Karpas-422 (cell line): ENCODE measurements at regions not wholly inside any gene's neighbourhood (a gene's known extent, or its start where the extent isn't known, plus 50 kb on each side); places are given as distances from the start of the nearest gene placed in this dataset.

ENCODE experiments used
- DNase-seq: peaks from one replicate; pipeline ENCODE4 v3.0.0-alpha.2; 2015
- H2AFZ ChIP-seq: fragments of 200-600 bp; sonication (generic); 2 replicates; pipeline ENCODE4 v1.6.1; 2014; ENCODE audit warnings: antibody characterized with exemption, low read length, mixed read lengths
- H3K27ac ChIP-seq: fragments of 200-600 bp; sonication (generic); 2 replicates; pipeline ENCODE4 v1.5.1; 2014; ENCODE audit warnings: mild to moderate bottlenecking, low read length, moderate library complexity
- H3K27me3 ChIP-seq: fragments of 200-600 bp; sonication (generic); 2 replicates; pipeline ENCODE4 v1.6.1; 2014; ENCODE audit warnings: low read length, mixed read lengths
- H3K36me3 ChIP-seq: fragments of 200-600 bp; sonication (generic); 2 replicates; pipeline ENCODE4 v1.6.1; 2014; ENCODE audit warnings: low read length, mixed read lengths; ENCODE audit not compliant: insufficient read depth
- H3K4me1 ChIP-seq: fragments of 200-600 bp; sonication (generic); 2 replicates; pipeline ENCODE4 v1.6.1; 2014; ENCODE audit warnings: mild to moderate bottlenecking, low read length, mixed read lengths
- H3K4me2 ChIP-seq: fragments of 200-600 bp; sonication (generic); 2 replicates; pipeline ENCODE4 v1.6.1; 2014; ENCODE audit warnings: low read length, low read depth, mild to moderate bottlenecking; ENCODE audit not compliant: poor library complexity, severe bottlenecking
- H3K4me3 ChIP-seq: fragments of 200-600 bp; sonication (generic); 2 replicates; pipeline ENCODE4 v1.5.1; 2014; ENCODE audit warnings: mild to moderate bottlenecking, antibody characterized with exemption, low read length, mixed read lengths
- H3K79me2 ChIP-seq: fragments of 200-600 bp; sonication (generic); 2 replicates; pipeline ENCODE4 v1.6.1; 2014; ENCODE audit warnings: mild to moderate bottlenecking, low read length, mixed read lengths
- H3K9ac ChIP-seq: fragments of 200-600 bp; sonication (generic); 2 replicates; pipeline ENCODE4 v1.6.0; 2014; ENCODE audit warnings: low read length
- H3K9me2 ChIP-seq: fragments of 200-600 bp; sonication (generic), shearing (Covaris generic); replicated peaks from 2 replicates; pipeline ENCODE4 v1.6.0; 2014; ENCODE audit warnings: mild to moderate bottlenecking, low read length, moderate library complexity; ENCODE audit not compliant: insufficient read depth
- H3K9me3 ChIP-seq: fragments of 300-700, 200-600 bp; sonication (generic); 2 replicates; pipeline ENCODE4 v1.6.1; 2014; ENCODE audit warnings: low read length, mixed read lengths
- H4K20me1 ChIP-seq: fragments of 200-600 bp; sonication (generic); 2 replicates; pipeline ENCODE4 v1.6.1; 2014; ENCODE audit warnings: mild to moderate bottlenecking, antibody characterized with exemption, low read length, low read depth; ENCODE audit not compliant: insufficient read depth

GRCh38 chr13:74338341-74338740 lies 204.1 kb upstream of the KLF12 start:
- Histone ChIP-seq H3K9me3 (no peaks in the 10 kb centered on the region), H3K9me2 (0 out of 2 replicates have a peak, but pooled peaks cover 3% of the 10 kb centered on the region), H3K4me1 (no peaks in the 10 kb centered on the region), H3K4me2 (no peak overlapping the region), H3K36me3 (no peaks in the 10 kb centered on the region), H3K79me2 (no peaks in the 10 kb centered on the region), H3K4me3 (no peak overlapping the region), H3K9ac (no peak overlapping the region), H3K27ac (no peak overlapping the region), H2AFZ (no peak overlapping the region), H3K27me3 (no peaks in the 10 kb centered on the region), H4K20me1 (no peaks in the 10 kb centered on the region)
- no peak for DNase-seq

- Histone ChIP-seq H3K9ac (no peak overlapping the region), H3K4me2 (no peak overlapping the region), H3K4me3 (no peak overlapping the region), H3K27me3 (no peaks in the 10 kb centered on the region), H3K9me3 (no peaks in the 10 kb centered on the region), H4K20me1 (no peaks in the 10 kb centered on the region), H3K4me1 (no peaks in the 10 kb centered on the region), H3K79me2 (no peaks in the 10 kb centered on the region), H2AFZ (no peak overlapping the region), H3K9me2 (no peaks in the 10 kb centered on the region), H3K36me3 (no peaks in the 10 kb centered on the region), H3K27ac (no peak overlapping the region)
- DNase-seq = no peak
These were observed 202.3 kb upstream of the KLF12 start for GRCh38 chr13:74336546-74336945.

GRCh38 chr13:74335370-74335769 lies 201.2 kb upstream of the KLF12 start:
- H3K4me1 ChIP-seq = no peaks in the 10 kb centered on the region
- no peaks in the 10 kb centered on the region for H3K36me3 ChIP-seq
- H3K9me2 ChIP-seq = no peaks in the 10 kb centered on the region
- no peak overlapping the region for H3K4me2 ChIP-seq
- no peaks in the 10 kb centered on the region for H3K9me3 ChIP-seq
- no peak for DNase-seq
- H3K79me2 ChIP-seq = no peaks in the 10 kb centered on the region
- no peak overlapping the region for H2AFZ ChIP-seq
- H3K9ac ChIP-seq = no peak overlapping the region
- H3K4me3 ChIP-seq = no peak overlapping the region
- no peak overlapping the region for H3K27ac ChIP-seq
- no peaks in the 10 kb centered on the region for H4K20me1 ChIP-seq
- no peaks in the 10 kb centered on the region for H3K27me3 ChIP-seq

- Histone ChIP-seq H4K20me1 (no peaks in the 10 kb centered on the region), H3K9me2 (no peaks in the 10 kb centered on the region), H3K4me2 (no peak overlapping the region), H3K4me1 (no peaks in the 10 kb centered on the region), H3K4me3 (no peak overlapping the region), H3K27ac (no peak overlapping the region), H3K9ac (no peak overlapping the region), H3K27me3 (no peaks in the 10 kb centered on the region), H2AFZ (no peak overlapping the region), H3K36me3 (no peaks in the 10 kb centered on the region), H3K9me3 (no peaks in the 10 kb centered on the region), H3K79me2 (no peaks in the 10 kb centered on the region)
- no peak for DNase-seq
These were observed 195.8 kb upstream of the KLF12 start for GRCh38 chr13:74329962-74330361.

- no peak overlapping the region for H3K9ac ChIP-seq
These were observed 190.9 kb upstream of the KLF12 start for GRCh38 chr13:74325106-74325505.

GRCh38 chr13:74324338-74324737 lies 190.1 kb upstream of the KLF12 start:
- no peak for DNase-seq
- Histone ChIP-seq H3K9ac (no peak overlapping the region), H3K4me1 (no peaks in the 10 kb centered on the region), H3K36me3 (no peaks in the 10 kb centered on the region), H3K79me2 (no peaks in the 10 kb centered on the region), H4K20me1 (no peaks in the 10 kb centered on the region), H3K9me2 (no peaks in the 10 kb centered on the region), H3K9me3 (no peaks in the 10 kb centered on the region), H3K4me3 (no peak overlapping the region), H3K4me2 (no peak overlapping the region), H3K27ac (no peak overlapping the region), H3K27me3 (peaks cover 5% of the 10 kb centered on the region; the same call in 1 of the 2 replicates), H2AFZ (no peak overlapping the region; the same call in 1 of the 2 replicates)

More at GRCh38 chr13:74325106-74325505, 190.9 kb upstream of the KLF12 start:
- no peak overlapping the region for H3K4me2 ChIP-seq
- H3K27me3 ChIP-seq = peaks cover 2% of the 10 kb centered on the region; the same call in 1 of the 2 replicates
- H2AFZ ChIP-seq = no peak overlapping the region
- H3K79me2 ChIP-seq = no peaks in the 10 kb centered on the region
- H3K27ac ChIP-seq = no peak overlapping the region
- H3K4me1 ChIP-seq = no peaks in the 10 kb centered on the region
- H3K9me2 ChIP-seq = no peaks in the 10 kb centered on the region
- no peaks in the 10 kb centered on the region for H4K20me1 ChIP-seq
- no peaks in the 10 kb centered on the region for H3K9me3 ChIP-seq
- no peak for DNase-seq
- no peaks in the 10 kb centered on the region for H3K36me3 ChIP-seq
- H3K4me3 ChIP-seq = no peak overlapping the region

GRCh38 chr13:74322562-74322961 lies 188.4 kb upstream of the KLF12 start:
- no peaks in the 10 kb centered on the region for H3K4me1 ChIP-seq
- no peaks in the 10 kb centered on the region for H4K20me1 ChIP-seq
- H3K79me2 ChIP-seq = no peaks in the 10 kb centered on the region
- no peak overlapping the region for H2AFZ ChIP-seq
- H3K9me2 ChIP-seq = no peaks in the 10 kb centered on the region
- H3K4me3 ChIP-seq = no peak overlapping the region
- no peak overlapping the region for H3K4me2 ChIP-seq
- H3K9ac ChIP-seq = no peak overlapping the region
- peaks cover 5% of the 10 kb centered on the region; the same call in 1 of the 2 replicates for H3K27me3 ChIP-seq
- H3K9me3 ChIP-seq = no peaks in the 10 kb centered on the region
- no peak for DNase-seq
- H3K27ac ChIP-seq = no peak overlapping the region
- no peaks in the 10 kb centered on the region for H3K36me3 ChIP-seq

- Histone ChIP-seq H3K79me2 (no peaks in the 10 kb centered on the region), H4K20me1 (no peaks in the 10 kb centered on the region), H3K36me3 (no peaks in the 10 kb centered on the region), H3K9ac (no peak overlapping the region), H3K27me3 (peaks cover 5% of the 10 kb centered on the region; the same call in 1 of the 2 replicates), H3K9me3 (no peaks in the 10 kb centered on the region), H3K4me1 (no peaks in the 10 kb centered on the region), H3K4me2 (no peak overlapping the region), H3K4me3 (no peak overlapping the region), H3K27ac (no peak overlapping the region), H2AFZ (no peak overlapping the region), H3K9me2 (no peaks in the 10 kb centered on the region)
- no peak for DNase-seq
These were observed 186.1 kb upstream of the KLF12 start for GRCh38 chr13:74320282-74320681.

GRCh38 chr13:74316547-74316946 lies 182.3 kb upstream of the KLF12 start:
- no peak overlapping the region for H3K4me3 ChIP-seq
- H3K4me2 ChIP-seq = no peak overlapping the region
- DNase-seq = no peak
- H4K20me1 ChIP-seq = no peaks in the 10 kb centered on the region
- no peak overlapping the region for H3K9ac ChIP-seq
- no peaks in the 10 kb centered on the region for H3K9me3 ChIP-seq
- H3K36me3 ChIP-seq = no peaks in the 10 kb centered on the region
- no peaks in the 10 kb centered on the region for H3K9me2 ChIP-seq
- H3K27me3 ChIP-seq = 0 out of 2 replicates have a peak, but pooled peaks cover 2% of the 10 kb centered on the region
- no peak overlapping the region for H3K27ac ChIP-seq
- H3K79me2 ChIP-seq = no peaks in the 10 kb centered on the region
- H2AFZ ChIP-seq = no peak overlapping the region
- no peaks in the 10 kb centered on the region for H3K4me1 ChIP-seq
